Globus pallidus (tissue), 1 donor: ENCODE measurements at regions not wholly inside any gene's neighbourhood (a gene's known extent, or its start where the extent isn't known, plus 50 kb on each side); places are given as distances from the start of the nearest gene placed in this dataset.

Source experiments
- DNase-seq: peaks from one replicate; pipeline ENCODE4 v3.0.0-alpha.2; 2015; ENCODE audit warnings: low spot score

- DNase-seq = no peak
Observed at GRCh38 chr12:93104535-93104934, 175.4 kb upstream of the EEA1 start.

- DNase-seq = no peak
Observed at GRCh38 chr12:93106910-93107309, 177.8 kb upstream of the EEA1 start.

GRCh38 chr12:93107514-93108312 lies 178.6 kb upstream of the EEA1 start:
- no peak for DNase-seq

- no peak for DNase-seq
Observed at GRCh38 chr12:93108985-93109384, 179.9 kb upstream of the EEA1 start.

GRCh38 chr12:93109551-93110203 lies 180.6 kb upstream of the EEA1 start:
- DNase-seq = no peak

- DNase-seq = no peak
Observed at GRCh38 chr12:93111773-93112172, 182.7 kb upstream of the EEA1 start.

GRCh38 chr12:93113317-93114006 lies 184.4 kb upstream of the EEA1 start:
- no peak for DNase-seq

- DNase-seq = no peak
Observed at GRCh38 chr12:93115198-93115601, 186.1 kb upstream of the EEA1 start.

- no peak for DNase-seq
Observed at GRCh38 chr12:93115646-93116045, 186.6 kb upstream of the EEA1 start.

- no peak for DNase-seq
Observed at GRCh38 chr12:93116632-93117031, 187.5 kb upstream of the EEA1 start.

GRCh38 chr12:93121729-93122488 lies 192.8 kb upstream of the EEA1 start:
- DNase-seq = no peak

GRCh38 chr12:93122569-93123091 lies 193.5 kb upstream of the EEA1 start:
- DNase-seq = no peak

GRCh38 chr12:93125126-93125525 lies 196.0 kb upstream of the EEA1 start:
- DNase-seq = no peak

GRCh38 chr12:93126069-93126474 lies 197.0 kb upstream of the EEA1 start:
- no peak for DNase-seq

- no peak for DNase-seq
Observed at GRCh38 chr12:93127107-93127560, 198.0 kb upstream of the EEA1 start.

GRCh38 chr12:93127582-93128331 lies 198.7 kb upstream of the EEA1 start:
- DNase-seq = no peak

- DNase-seq = no peak
Observed at GRCh38 chr12:93128332-93128707, 199.2 kb upstream of the EEA1 start.

- no peak for DNase-seq
Observed at GRCh38 chr12:93130366-93131054, 201.4 kb upstream of the EEA1 start.

- DNase-seq = no peak
Observed at GRCh38 chr12:93133361-93133760, 204.3 kb upstream of the EEA1 start.

- no peak for DNase-seq
Observed at GRCh38 chr12:93134175-93134890, 205.2 kb upstream of the EEA1 start.
